ENCODE measurements at regions not wholly inside any gene's neighbourhood (a gene's known extent, or its start where the extent isn't known, plus 50 kb on each side); places are given as distances from the start of the nearest gene placed in this dataset.

DNA sequence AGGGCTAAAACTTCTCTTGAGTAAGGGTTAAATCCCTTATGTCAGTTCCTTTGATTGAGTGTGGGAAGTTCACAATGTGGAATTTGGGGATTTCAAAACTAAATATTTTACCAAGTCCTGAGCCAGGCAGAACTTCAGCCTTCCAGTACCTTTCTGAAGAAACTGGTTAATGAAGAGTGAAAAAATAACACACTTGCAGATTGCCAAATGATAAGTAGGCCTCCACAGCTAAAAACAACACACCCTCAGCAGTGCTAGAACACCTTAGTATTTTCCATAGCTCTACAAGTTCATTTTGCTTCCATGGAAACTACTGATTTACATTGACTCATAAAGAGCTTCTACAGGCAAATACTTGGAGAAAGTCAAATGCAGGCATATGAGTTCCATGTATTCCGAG, 326.8 kb downstream of the ZNF674 start:
- H3K4me3 ChIP-seq (ENCODE audit: low read length), result no peak overlapping the region
- TF ChIP-seq CTCF (conservative IDR thresholded peaks at IDR 0.05; ENCODE audit: low read depth, low read length), result no peak
- DNase-seq (ENCODE audit: low read depth), result no peak

GRCh38 chrX:46216406-46216805, 328.8 kb downstream of the ZNF674 start:
- no peak for DNase-seq (ENCODE audit: low read depth)
- H3K4me3 ChIP-seq (ENCODE audit: low read length), result no peak overlapping the region
- TF ChIP-seq CTCF (conservative IDR thresholded peaks at IDR 0.05; ENCODE audit: low read depth, low read length), result no peak

DNA sequence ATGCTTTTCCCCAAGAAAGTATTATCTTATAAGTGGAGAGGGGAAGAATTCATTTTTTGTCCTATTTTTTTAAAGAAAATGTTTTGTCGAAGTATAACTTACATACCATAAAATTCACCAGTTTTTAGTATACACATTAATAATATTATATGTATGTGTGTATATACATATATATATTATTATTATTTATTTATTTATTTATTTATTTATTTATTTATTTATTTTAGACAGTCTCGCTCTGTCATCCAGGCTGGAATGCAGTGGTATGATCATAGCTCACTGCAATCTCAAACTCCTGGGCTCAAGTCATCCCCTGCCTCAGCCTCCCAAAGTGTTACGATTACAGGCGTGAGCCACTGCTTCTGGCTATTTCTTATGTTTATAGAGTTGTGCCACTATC, 334.1 kb downstream of the ZNF674 start:
- no peak for DNase-seq (ENCODE audit: low read depth)
- H3K4me3 ChIP-seq (ENCODE audit: low read length), result no peak overlapping the region
- TF ChIP-seq CTCF (conservative IDR thresholded peaks at IDR 0.05; ENCODE audit: low read depth, low read length), result no peak

DNA sequence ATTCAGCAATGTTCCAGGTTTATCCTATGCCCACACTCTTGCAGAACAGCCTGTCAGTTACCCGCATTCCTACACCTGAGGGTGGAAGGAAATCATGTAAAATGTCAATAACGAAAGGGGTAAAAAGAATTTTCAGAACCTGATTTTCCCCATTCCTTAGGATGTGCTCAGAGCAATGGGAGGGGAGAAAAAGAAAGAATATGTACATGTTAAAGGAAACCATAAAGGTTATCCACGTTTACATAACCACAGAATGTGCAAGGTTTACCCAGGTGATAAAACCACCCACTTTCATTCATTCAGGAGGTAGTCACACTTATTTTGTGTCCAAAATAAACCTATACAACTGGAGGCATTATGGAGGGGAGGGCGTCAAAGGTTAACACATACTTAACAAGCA, 335.5 kb downstream of the ZNF674 start:
- TF ChIP-seq CTCF (conservative IDR thresholded peaks at IDR 0.05; ENCODE audit: low read depth, low read length), result no peak
- no peak overlapping the region for H3K4me3 ChIP-seq (ENCODE audit: low read length)
- DNase-seq (ENCODE audit: low read depth), result no peak

DNA sequence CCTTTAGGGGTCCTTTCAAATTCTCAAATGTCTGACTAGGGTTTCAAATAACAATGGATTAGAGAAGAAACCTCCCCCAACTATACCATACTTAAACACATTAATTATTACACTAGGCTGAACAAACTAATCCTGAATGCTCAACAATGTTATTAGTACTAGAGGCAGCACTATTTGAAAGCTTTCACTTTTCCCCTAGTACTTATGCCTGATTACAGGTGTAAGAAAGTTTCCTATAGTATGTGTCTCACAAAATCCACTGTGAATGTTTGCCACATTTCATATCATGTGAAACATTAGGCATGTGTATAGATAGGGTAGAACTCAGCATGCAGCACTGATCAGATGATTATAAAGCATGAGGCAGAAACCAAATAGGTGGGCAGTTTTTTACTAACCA, 336.2 kb downstream of the ZNF674 start:
- H3K4me3 ChIP-seq (ENCODE audit: low read length), result no peak overlapping the region
- no peak for DNase-seq (ENCODE audit: low read depth)
- TF ChIP-seq CTCF (conservative IDR thresholded peaks at IDR 0.05; ENCODE audit: low read depth, low read length), result no peak

GRCh38 chrX:46208225-46208854, 336.9 kb downstream of the ZNF674 start:
- no peak overlapping the region for H3K4me3 ChIP-seq (ENCODE audit: low read length)
- no peak for TF ChIP-seq CTCF (conservative IDR thresholded peaks at IDR 0.05; ENCODE audit: low read depth, low read length)
- DNase-seq (ENCODE audit: low read depth), result no peak

- DNase-seq (ENCODE audit: low read depth), result no peak
- TF ChIP-seq CTCF (conservative IDR thresholded peaks at IDR 0.05; ENCODE audit: low read depth, low read length), result no peak
These were observed 340.3 kb downstream of the ZNF674 start for GRCh38 chrX:46204721-46205422.

More at GRCh38 chrX:46204721-46205422, 340.3 kb downstream of the ZNF674 start:
- no peak overlapping the region for H3K4me3 ChIP-seq (ENCODE audit: low read length)
